ENCODE measurements at regions not wholly inside any gene's neighbourhood (a gene's known extent, or its start where the extent isn't known, plus 50 kb on each side); places are given as distances from the start of the nearest gene placed in this dataset.
"Not testable (repeated sequence)": the region's sequence is repeated elsewhere in the genome, so short reads cannot be mapped to it uniquely, and the experiment has no call there.

- Mint-ChIP-seq H3K4me1 (no peaks in the 10 kb centered on the region), H3K9me3 (no peaks in the 10 kb centered on the region), H3K27me3 (no peaks in the 10 kb centered on the region), H3K36me3 (no peaks in the 10 kb centered on the region), H3K4me3 (no peak overlapping the region), H3K27ac (no peak overlapping the region)
- ATAC-seq: no peak
These were observed 142.1 kb upstream of the PDE1C start for GRCh38 chr7:32212321-32212720.

GRCh38 chr7:32206987-32207386, 136.8 kb upstream of the PDE1C start:
- ATAC-seq: no peak
- Mint-ChIP-seq H3K9me3 (peaks cover 3% of the 10 kb centered on the region), H3K27ac (no peak overlapping the region), H3K4me1 (no peaks in the 10 kb centered on the region), H3K36me3 (no peaks in the 10 kb centered on the region), H3K4me3 (no peak overlapping the region), H3K27me3 (no peaks in the 10 kb centered on the region)

GRCh38 chr7:32206488-32206887, 136.3 kb upstream of the PDE1C start:
- H3K27ac Mint-ChIP-seq: no peak overlapping the region
- H3K36me3 Mint-ChIP-seq: no peaks in the 10 kb centered on the region
- no peak for ATAC-seq
- no peaks in the 10 kb centered on the region for H3K4me1 Mint-ChIP-seq
- no peak overlapping the region for H3K4me3 Mint-ChIP-seq
- H3K27me3 Mint-ChIP-seq: no peaks in the 10 kb centered on the region
- H3K9me3 Mint-ChIP-seq: peaks cover 3% of the 10 kb centered on the region

- not testable (repeated sequence) for H3K27ac Mint-ChIP-seq, H3K4me1 Mint-ChIP-seq, ATAC-seq, H3K9me3 Mint-ChIP-seq, H3K27me3 Mint-ChIP-seq, H3K4me3 Mint-ChIP-seq, H3K36me3 Mint-ChIP-seq
These were observed 135.2 kb upstream of the PDE1C start for GRCh38 chr7:32205298-32205824.

GRCh38 chr7:32204361-32205018, 134.3 kb upstream of the PDE1C start:
- Mint-ChIP-seq H3K27me3 (no peaks in the 10 kb centered on the region), H3K4me1 (no peaks in the 10 kb centered on the region), H3K4me3 (no peak overlapping the region), H3K27ac (no peak overlapping the region), H3K36me3 (no peaks in the 10 kb centered on the region), H3K9me3 (peaks cover 3% of the 10 kb centered on the region)
- no peak for ATAC-seq

GRCh38 chr7:32200646-32201045, 130.4 kb upstream of the PDE1C start:
- no peak overlapping the region for H3K27ac Mint-ChIP-seq
- peaks cover 3% of the 10 kb centered on the region for H3K9me3 Mint-ChIP-seq
- H3K4me1 Mint-ChIP-seq: no peaks in the 10 kb centered on the region
- ATAC-seq: no peak
- no peak overlapping the region for H3K4me3 Mint-ChIP-seq
- no peaks in the 10 kb centered on the region for H3K27me3 Mint-ChIP-seq
- H3K36me3 Mint-ChIP-seq: no peaks in the 10 kb centered on the region

- no peaks in the 10 kb centered on the region for H3K36me3 Mint-ChIP-seq
- peaks cover 8% of the 10 kb centered on the region for H3K9me3 Mint-ChIP-seq
- H3K27ac Mint-ChIP-seq: no peak overlapping the region
- no peaks in the 10 kb centered on the region for H3K4me1 Mint-ChIP-seq
- no peak for ATAC-seq
- no peak overlapping the region for H3K4me3 Mint-ChIP-seq
- H3K27me3 Mint-ChIP-seq: no peaks in the 10 kb centered on the region
These were observed 124.3 kb upstream of the PDE1C start for GRCh38 chr7:32194537-32194936.

- Mint-ChIP-seq H3K27ac (no peak overlapping the region), H3K9me3 (peaks cover 8% of the 10 kb centered on the region), H3K4me1 (no peaks in the 10 kb centered on the region), H3K4me3 (no peak overlapping the region), H3K36me3 (no peaks in the 10 kb centered on the region), H3K27me3 (no peaks in the 10 kb centered on the region)
- no peak for ATAC-seq
These were observed 121.1 kb upstream of the PDE1C start for GRCh38 chr7:32191305-32191704.

GRCh38 chr7:32179567-32179966, 109.4 kb upstream of the PDE1C start:
- Mint-ChIP-seq H3K36me3 (no peaks in the 10 kb centered on the region), H3K9me3 (peaks cover 3% of the 10 kb centered on the region), H3K4me1 (no peaks in the 10 kb centered on the region), H3K27ac (no peak overlapping the region), H3K4me3 (no peak overlapping the region), H3K27me3 (no peaks in the 10 kb centered on the region)
- no peak for ATAC-seq

GRCh38 chr7:32178677-32179366, 108.6 kb upstream of the PDE1C start:
- Mint-ChIP-seq H3K4me1 (no peaks in the 10 kb centered on the region), H3K36me3 (no peaks in the 10 kb centered on the region), H3K9me3 (peaks cover 3% of the 10 kb centered on the region), H3K27ac (no peak overlapping the region), H3K27me3 (no peaks in the 10 kb centered on the region), H3K4me3 (no peak overlapping the region)
- ATAC-seq: no peak

GRCh38 chr7:32177232-32177631, 107.0 kb upstream of the PDE1C start:
- Mint-ChIP-seq H3K4me3 (no peak overlapping the region), H3K36me3 (no peaks in the 10 kb centered on the region), H3K27ac (no peak overlapping the region), H3K27me3 (no peaks in the 10 kb centered on the region), H3K4me1 (no peaks in the 10 kb centered on the region), H3K9me3 (peaks cover 3% of the 10 kb centered on the region)
- no peak for ATAC-seq

- no peaks in the 10 kb centered on the region for H3K36me3 Mint-ChIP-seq
These were observed 104.9 kb upstream of the PDE1C start for GRCh38 chr7:32175099-32175498.

GRCh38 chr7:32171248-32171647, 101.0 kb upstream of the PDE1C start:
- H3K27me3 Mint-ChIP-seq: no peaks in the 10 kb centered on the region
- no peaks in the 10 kb centered on the region for H3K4me1 Mint-ChIP-seq
- ATAC-seq: no peak

More at GRCh38 chr7:32175099-32175498, 104.9 kb upstream of the PDE1C start:
- no peak for ATAC-seq
- Mint-ChIP-seq H3K27ac (no peak overlapping the region), H3K27me3 (no peaks in the 10 kb centered on the region), H3K4me1 (no peaks in the 10 kb centered on the region), H3K9me3 (no peaks in the 10 kb centered on the region), H3K4me3 (no peak overlapping the region)

GRCh38 chr7:32170838-32171237, 100.6 kb upstream of the PDE1C start:
- H3K4me1 Mint-ChIP-seq: no peaks in the 10 kb centered on the region
- ATAC-seq: no peak
- H3K4me3 Mint-ChIP-seq: no peak overlapping the region
- H3K27me3 Mint-ChIP-seq: no peaks in the 10 kb centered on the region
- H3K36me3 Mint-ChIP-seq: no peaks in the 10 kb centered on the region
- no peaks in the 10 kb centered on the region for H3K9me3 Mint-ChIP-seq
- no peak overlapping the region for H3K27ac Mint-ChIP-seq

More at GRCh38 chr7:32171248-32171647, 101.0 kb upstream of the PDE1C start:
- Mint-ChIP-seq H3K36me3 (no peaks in the 10 kb centered on the region), H3K4me3 (no peak overlapping the region), H3K27ac (no peak overlapping the region), H3K9me3 (no peaks in the 10 kb centered on the region)

GRCh38 chr7:32169228-32169627, 99.0 kb upstream of the PDE1C start:
- no peak for ATAC-seq
- no peak overlapping the region for H3K4me3 Mint-ChIP-seq
- H3K9me3 Mint-ChIP-seq: no peaks in the 10 kb centered on the region
- H3K36me3 Mint-ChIP-seq: no peaks in the 10 kb centered on the region
- no peak overlapping the region for H3K27ac Mint-ChIP-seq
- H3K4me1 Mint-ChIP-seq: no peaks in the 10 kb centered on the region
- H3K27me3 Mint-ChIP-seq: no peaks in the 10 kb centered on the region

GRCh38 chr7:32167815-32168214, 97.6 kb upstream of the PDE1C start:
- Mint-ChIP-seq H3K27me3 (no peaks in the 10 kb centered on the region), H3K4me1 (no peaks in the 10 kb centered on the region), H3K27ac (no peak overlapping the region), H3K36me3 (no peaks in the 10 kb centered on the region), H3K4me3 (no peak overlapping the region), H3K9me3 (no peaks in the 10 kb centered on the region)
- ATAC-seq: no peak

Data from stimulated activated memory B cell treated with anti-CD40 and anti-IgM and Interleukin-4, amounts not matched to agents 10 μg/mL and 1 μg/mL and 100 μg/mL, for 72 hours (primary cell).